H9 (cell line): ENCODE measurements at regions not wholly inside any gene's neighbourhood (a gene's known extent, or its start where the extent isn't known, plus 50 kb on each side); places are given as distances from the start of the nearest gene placed in this dataset.

ENCODE experiments used
- DNase-seq: peaks from one replicate; pipeline ENCODE4 v3.0.0-alpha.2; 2017
- H2AFZ ChIP-seq: one replicate; pipeline ENCODE4 v1.6.1; 2013; ENCODE audit warnings: mild to moderate bottlenecking, low read length, control low read depth, moderate library complexity
- H2AK5ac ChIP-seq: 2 replicates; pipeline ENCODE4 v1.6.1; 2013; ENCODE audit warnings: low read length, control low read depth, mixed read lengths; ENCODE audit not compliant: insufficient read length
- H2BK120ac ChIP-seq: one replicate; pipeline ENCODE4 v1.6.1; 2013; ENCODE audit warnings: low read depth, mild to moderate bottlenecking, low read length, control low read depth, inconsistent platforms; ENCODE audit not compliant: poor library complexity, severe bottlenecking
- H2BK12ac ChIP-seq: 2 replicates; pipeline ENCODE4 v1.6.1; 2013; ENCODE audit warnings: low read length, control low read depth, mixed read lengths, low read depth; ENCODE audit not compliant: insufficient read length
- H2BK15ac ChIP-seq: 2 replicates; pipeline ENCODE4 v1.6.1; 2013; ENCODE audit warnings: low read depth, low read length, control low read depth
- H2BK20ac ChIP-seq: one replicate; pipeline ENCODE4 v1.6.1; 2013; ENCODE audit warnings: low read depth, mild to moderate bottlenecking, low read length, control low read depth, inconsistent platforms; ENCODE audit not compliant: poor library complexity, severe bottlenecking
- H2BK5ac ChIP-seq: 2 replicates; pipeline ENCODE4 v1.6.1; 2013; ENCODE audit warnings: low read length, control low read depth, mixed read lengths; ENCODE audit not compliant: insufficient read length
- H3K14ac ChIP-seq: 2 replicates; pipeline ENCODE4 v1.6.1; 2013; ENCODE audit warnings: low read length, control low read depth; ENCODE audit not compliant: insufficient read depth
- H3K18ac ChIP-seq: 2 replicates; pipeline ENCODE4 v1.6.1; 2013; ENCODE audit warnings: low read depth, mild to moderate bottlenecking, mixed read lengths, low read length, control low read depth; ENCODE audit not compliant: insufficient read length
- H3K23ac ChIP-seq: 2 replicates; pipeline ENCODE4 v1.6.1; 2013; ENCODE audit warnings: low read length, control low read depth, mixed read lengths, low read depth; ENCODE audit not compliant: insufficient read length
- H3K23me2 ChIP-seq: 2 replicates; pipeline ENCODE4 v1.6.1; 2013; ENCODE audit warnings: low read depth, mild to moderate bottlenecking, mixed read lengths, low read length, control low read depth; ENCODE audit not compliant: insufficient read length, poor library complexity, severe bottlenecking
- H3K27ac ChIP-seq: 2 replicates; pipeline ENCODE4 v1.5.1; 2013; ENCODE audit warnings: low read length, control low read depth, mixed read lengths, low read depth; ENCODE audit not compliant: insufficient read length
- H3K27me3 ChIP-seq: 2 replicates; pipeline ENCODE4 v1.6.1; 2013; ENCODE audit warnings: low read length, control low read depth, inconsistent platforms; ENCODE audit not compliant: insufficient read depth
- H3K4ac ChIP-seq: 2 replicates; pipeline ENCODE4 v1.6.1; 2013; ENCODE audit warnings: low read depth, mild to moderate bottlenecking, control low read depth, inconsistent platforms, low read length, moderate library complexity
- H3K4me1 ChIP-seq: 2 replicates; pipeline ENCODE4 v1.6.1; 2013; ENCODE audit warnings: low read length, control low read depth, inconsistent platforms; ENCODE audit not compliant: insufficient read depth
- H3K4me2 ChIP-seq: 2 replicates; pipeline ENCODE4 v1.6.1; 2013; ENCODE audit warnings: low read length, control low read depth, mixed read lengths; ENCODE audit not compliant: insufficient read length, insufficient read depth
- H3K56ac ChIP-seq: 2 replicates; pipeline ENCODE4 v1.6.1; 2013; ENCODE audit warnings: low read depth, mild to moderate bottlenecking, mixed read lengths, low read length, control low read depth; ENCODE audit not compliant: insufficient read length
- H3K79me1 ChIP-seq: 2 replicates; pipeline ENCODE4 v1.6.1; 2013; ENCODE audit warnings: low read depth, mild to moderate bottlenecking, moderate library complexity, low read length, control low read depth, inconsistent platforms; ENCODE audit not compliant: insufficient read depth, poor library complexity, severe bottlenecking
- H3K79me2 ChIP-seq: 2 replicates; pipeline ENCODE4 v1.6.1; 2013; ENCODE audit warnings: low read length, control low read depth, inconsistent platforms; ENCODE audit not compliant: insufficient read depth
- H3K9ac ChIP-seq: 2 replicates; pipeline ENCODE4 v1.6.1; 2013; ENCODE audit warnings: low read length, control low read depth, mixed read lengths; ENCODE audit not compliant: insufficient read length; ENCODE audit errors: extremely low read depth
- H3K9me3 ChIP-seq: one replicate; pipeline ENCODE4 v1.6.1; 2013; ENCODE audit warnings: low read depth, low read length, inconsistent platforms; ENCODE audit not compliant: control insufficient read depth
- H3T11ph ChIP-seq: one replicate; pipeline ENCODE4 v1.6.1; 2013; ENCODE audit warnings: mild to moderate bottlenecking, low read length, control low read depth, inconsistent platforms
- H4K20me1 ChIP-seq: one replicate; pipeline ENCODE4 v1.6.1; 2013; ENCODE audit not compliant: control insufficient read depth, insufficient read length, insufficient read depth
- H4K5ac ChIP-seq: 2 replicates; pipeline ENCODE4 v1.6.1; 2013; ENCODE audit warnings: low read depth, mild to moderate bottlenecking, mixed read lengths, low read length, control low read depth; ENCODE audit not compliant: insufficient read length
- H4K8ac ChIP-seq: replicated peaks from 2 replicates; pipeline ENCODE4 v1.6.1; 2013; ENCODE audit warnings: low read length, control low read depth, mixed read lengths, low read depth; ENCODE audit not compliant: insufficient read length
- H4K91ac ChIP-seq: 2 replicates; pipeline ENCODE4 v1.6.1; 2013; ENCODE audit warnings: low read depth, mild to moderate bottlenecking, moderate library complexity, mixed read lengths, low read length, control low read depth; ENCODE audit not compliant: insufficient read length
- H3K27ac Mint-ChIP-seq, 3 experiments: 2 replicates in 2 of 3; 3 replicates in 1 of 3; pipeline ENCODE4 v1.8.0; 2020 to 2021; ENCODE audit warnings: mixed read lengths in 3 of 3, mild to moderate bottlenecking in 1 of 3, moderate library complexity in 1 of 3
- H3K27me3 Mint-ChIP-seq: 2 replicates; pipeline ENCODE4 v1.8.0; 2021; ENCODE audit warnings: low read depth, mild to moderate bottlenecking, moderate library complexity, mixed read lengths
- H3K36me3 Mint-ChIP-seq, 3 experiments: 2 replicates in 2 of 3; 3 replicates in 1 of 3; pipeline ENCODE4 v1.8.0; 2020 to 2021; ENCODE audit warnings: low read depth in 3 of 3, mixed read lengths in 3 of 3; ENCODE audit not compliant: insufficient read depth in 1 of 3
- H3K4me1 Mint-ChIP-seq, 2 experiments: 2 replicates each; pipeline ENCODE4 v1.8.0; 2020; ENCODE audit warnings: mixed read lengths in 2 of 2
- H3K4me3 Mint-ChIP-seq, 2 experiments: 2 replicates in 1 of 2; 3 replicates in 1 of 2; pipeline ENCODE4 v1.8.0; 2020 to 2021; ENCODE audit warnings: mild to moderate bottlenecking in 2 of 2, mixed read lengths in 2 of 2, moderate library complexity in 1 of 2
- H3K9me3 Mint-ChIP-seq, 2 experiments: 2 replicates in 1 of 2; 3 replicates in 1 of 2; pipeline ENCODE4 v1.8.0; 2020; ENCODE audit warnings: mild to moderate bottlenecking in 2 of 2, mixed read lengths in 2 of 2, moderate library complexity in 1 of 2
- whole genome bisulfite sequencing: extraction: QIAGEN DNeasy Blood & Tissue Kit; methylation state at CpG from one replicate; pipeline ENCODE4 v1.1.7; 2013; ENCODE audit warnings: missing lambda C conversion rate, low lambda C conversion rate, mixed read lengths; ENCODE audit not compliant: insufficient read length; ENCODE audit errors: extremely low coverage; 5-methylcytosine and 5-hydroxymethylcytosine counted together
- TF ChIP-seq, protein P1 (sequence below): fragments of 200-600 bp; sonication (generic); conservative IDR thresholded peaks from 3 replicates; pipeline ENCODE4 v1.8.0; 2021; ENCODE audit warnings: antibody characterized with exemption, mild to moderate bottlenecking

DNA sequence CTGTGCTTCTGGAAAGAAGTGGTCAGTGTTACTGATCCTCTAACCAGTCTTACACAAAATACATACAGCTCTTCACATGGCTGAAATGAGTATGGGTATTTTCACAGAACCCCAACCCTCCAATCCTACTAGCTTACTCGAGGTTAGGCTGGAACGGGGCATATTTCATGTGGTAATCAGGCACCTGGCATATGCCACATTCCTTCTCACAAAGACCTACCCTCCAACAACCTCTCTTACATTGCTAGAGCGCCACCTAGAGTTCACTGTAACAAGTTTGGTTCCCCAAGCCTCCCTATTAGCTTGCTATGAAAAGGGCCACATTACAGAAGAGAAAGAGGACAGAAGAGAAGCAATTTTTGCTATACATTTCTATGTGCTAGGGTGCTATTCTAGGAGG lies 597.3 kb downstream of the PRELID2 start:
- TF ChIP-seq, protein P1, sequence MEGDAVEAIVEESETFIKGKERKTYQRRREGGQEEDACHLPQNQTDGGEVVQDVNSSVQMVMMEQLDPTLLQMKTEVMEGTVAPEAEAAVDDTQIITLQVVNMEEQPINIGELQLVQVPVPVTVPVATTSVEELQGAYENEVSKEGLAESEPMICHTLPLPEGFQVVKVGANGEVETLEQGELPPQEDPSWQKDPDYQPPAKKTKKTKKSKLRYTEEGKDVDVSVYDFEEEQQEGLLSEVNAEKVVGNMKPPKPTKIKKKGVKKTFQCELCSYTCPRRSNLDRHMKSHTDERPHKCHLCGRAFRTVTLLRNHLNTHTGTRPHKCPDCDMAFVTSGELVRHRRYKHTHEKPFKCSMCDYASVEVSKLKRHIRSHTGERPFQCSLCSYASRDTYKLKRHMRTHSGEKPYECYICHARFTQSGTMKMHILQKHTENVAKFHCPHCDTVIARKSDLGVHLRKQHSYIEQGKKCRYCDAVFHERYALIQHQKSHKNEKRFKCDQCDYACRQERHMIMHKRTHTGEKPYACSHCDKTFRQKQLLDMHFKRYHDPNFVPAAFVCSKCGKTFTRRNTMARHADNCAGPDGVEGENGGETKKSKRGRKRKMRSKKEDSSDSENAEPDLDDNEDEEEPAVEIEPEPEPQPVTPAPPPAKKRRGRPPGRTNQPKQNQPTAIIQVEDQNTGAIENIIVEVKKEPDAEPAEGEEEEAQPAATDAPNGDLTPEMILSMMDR: peak; percentile 84
- no peak overlapping the region for H2AFZ ChIP-seq
- no peak overlapping the region for H2BK5ac ChIP-seq
- no peak overlapping the region; a peak in 1 of 7 replicates for H3K27ac Mint-ChIP-seq
- no peaks in the 10 kb centered on the region; a peak in 1 of 5 replicates for H3K9me3 Mint-ChIP-seq
- H4K5ac ChIP-seq: no peak overlapping the region
- H3K14ac ChIP-seq: no peak overlapping the region
- H2BK20ac ChIP-seq: no peak overlapping the region
- H3K36me3 Mint-ChIP-seq: no peaks in the 10 kb centered on the region
- H3K27ac ChIP-seq: no peak overlapping the region
- no peak overlapping the region for H3K56ac ChIP-seq
- WGBS: no CpG with 5 or more reads among the region's 3 CpGs
- H2BK15ac ChIP-seq: no peak overlapping the region
- H3K27me3 Mint-ChIP-seq: no peaks in the 10 kb centered on the region
- H3K79me2 ChIP-seq: no peaks in the 10 kb centered on the region
- H3K9ac ChIP-seq: no peak overlapping the region
- DNase-seq: peak; percentile 77
- no peak overlapping the region for H3K23ac ChIP-seq
- H4K8ac ChIP-seq: no peak overlapping the region
- H3K4me1 ChIP-seq: peaks cover 3% of the 10 kb centered on the region; the same call in 1 of the 2 replicates
- no peak overlapping the region for H2AK5ac ChIP-seq
- H3K18ac ChIP-seq: no peak overlapping the region
- H4K91ac ChIP-seq: no peak overlapping the region
- H3K9me3 ChIP-seq: no peaks in the 10 kb centered on the region
- H3K27me3 ChIP-seq: no peaks in the 10 kb centered on the region
- H3K4me1 Mint-ChIP-seq: peaks cover 21 to 33% of the 10 kb centered on the region in 2 experiments
- no peak overlapping the region for H3K4ac ChIP-seq
- no peaks in the 10 kb centered on the region for H3K23me2 ChIP-seq
- H3K79me1 ChIP-seq: no peaks in the 10 kb centered on the region
- H2BK120ac ChIP-seq: no peak overlapping the region
- H2BK12ac ChIP-seq: no peak overlapping the region
- no peak overlapping the region for H3T11ph ChIP-seq
- H4K20me1 ChIP-seq: no peaks in the 10 kb centered on the region
- no peak overlapping the region for H3K4me3 Mint-ChIP-seq
- H3K4me2 ChIP-seq: no peak overlapping the region
